ENCODE measurements at regions not wholly inside any gene's neighbourhood (a gene's known extent, or its start where the extent isn't known, plus 50 kb on each side); places are given as distances from the start of the nearest gene placed in this dataset.
"Not testable (repeated sequence)": the region's sequence is repeated elsewhere in the genome, so short reads cannot be mapped to it uniquely, and the experiment has no call there.

DNA sequence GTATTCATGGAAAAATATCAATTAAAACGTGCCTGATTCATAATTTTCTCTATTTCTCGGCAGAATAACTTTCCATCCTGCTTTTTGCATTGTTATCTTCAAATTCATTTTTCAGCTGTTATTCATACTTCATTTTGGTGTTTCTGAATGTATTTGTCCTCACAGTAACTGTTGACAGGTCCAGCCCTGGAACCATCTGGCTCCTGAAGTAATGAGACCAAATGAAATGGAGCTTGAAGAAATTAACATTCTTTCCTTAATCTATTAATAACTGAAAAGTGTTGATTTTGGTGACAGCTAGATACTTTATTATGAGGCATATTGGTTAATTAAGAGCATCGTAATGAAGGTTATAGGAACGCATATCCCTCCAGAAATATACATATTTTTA is 257.0 kb upstream of the MINDY3 start:
- peak in 1 of 2 experiments; percentile 13 for DNase-seq

- DNase-seq = no peak
These were observed 259.1 kb upstream of the MINDY3 start for GRCh38 chr10:16119445-16119844.

- no peak for DNase-seq
These were observed 260.3 kb upstream of the MINDY3 start for GRCh38 chr10:16120563-16120962.

DNA sequence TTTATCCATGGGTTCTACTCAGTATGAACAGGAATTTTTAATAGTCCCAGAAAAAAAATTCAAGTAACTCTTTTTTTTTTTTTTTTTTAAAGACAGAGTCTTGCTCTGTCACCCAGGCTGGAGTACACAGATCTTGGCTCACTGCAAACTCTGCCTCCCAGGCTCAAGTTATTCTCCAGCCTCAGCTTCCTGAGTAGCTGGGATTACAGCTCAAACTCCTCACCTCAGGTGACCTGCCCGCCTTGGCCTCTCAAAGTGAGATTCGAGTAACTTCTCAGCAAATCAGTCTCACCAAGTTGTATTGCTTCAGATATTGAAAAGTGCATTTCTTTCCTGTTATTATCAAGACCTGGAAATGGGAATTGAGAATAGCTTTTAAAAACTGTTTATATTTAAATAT is 281.2 kb upstream of the MINDY3 start:
- no peak for DNase-seq

DNA sequence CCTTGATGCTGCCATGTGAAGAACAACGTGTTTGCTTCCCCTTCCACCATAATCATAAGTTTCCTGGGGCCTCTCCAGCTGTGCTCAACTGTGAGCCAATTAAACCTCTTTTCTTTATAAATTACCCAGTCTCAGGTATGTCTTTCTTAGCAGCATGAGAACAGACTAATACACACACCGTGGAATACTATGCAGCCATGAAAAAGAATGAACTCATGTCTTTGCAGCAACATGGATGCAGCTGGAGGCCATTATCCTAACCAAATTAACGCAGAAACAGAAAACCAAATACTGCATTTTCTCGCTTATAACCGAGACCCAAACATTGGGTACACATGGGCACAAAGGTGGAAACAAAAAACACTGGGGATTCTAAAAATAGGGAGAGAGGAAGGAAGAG is 286.7 kb upstream of the MINDY3 start:
- no peak for DNase-seq

DNA sequence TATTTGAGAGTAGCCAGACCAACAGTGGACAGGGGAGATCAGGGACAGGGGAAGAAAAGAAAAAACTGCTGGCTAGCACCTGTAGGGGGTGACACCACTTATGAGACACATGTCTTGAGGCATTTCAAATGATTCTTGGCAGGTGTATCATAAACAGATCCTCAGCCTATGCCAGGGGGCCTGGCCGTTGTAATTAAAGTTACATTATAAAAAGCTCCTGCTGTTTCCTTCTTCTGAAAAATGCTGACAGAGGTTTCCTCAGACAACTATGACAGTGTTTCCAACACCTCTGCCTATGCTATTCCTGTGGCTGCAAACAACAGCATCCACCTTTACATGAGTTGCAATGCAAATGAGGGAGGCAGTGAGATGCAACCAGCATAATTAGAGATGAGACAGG is 281.0 kb upstream of the PTER start:
- peak in 1 of 2 experiments; percentile 26 for DNase-seq

- DNase-seq = no peak
These were observed 280.1 kb upstream of the PTER start for GRCh38 chr10:16156681-16157080.

- DNase-seq = not testable (repeated sequence)
These were observed 271.7 kb upstream of the PTER start for GRCh38 chr10:16165067-16165466.

DNA sequence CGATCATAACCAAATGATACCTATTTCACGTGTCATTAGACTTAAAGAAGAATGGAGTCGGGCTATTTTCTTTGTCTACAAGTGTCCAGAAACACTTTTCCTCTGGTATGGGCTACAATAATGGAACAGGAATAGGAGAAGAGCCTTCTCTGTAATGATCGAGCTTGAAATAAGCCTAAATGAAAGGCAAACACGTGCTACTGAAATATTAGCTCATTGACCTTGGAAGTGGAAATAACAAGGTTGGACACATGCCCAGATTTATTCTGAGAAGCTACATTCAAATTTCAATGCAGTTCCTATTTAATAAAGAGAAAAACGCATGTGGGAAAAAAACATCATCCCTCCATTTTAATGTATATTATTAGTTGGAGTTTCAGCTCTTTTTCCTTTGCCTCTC is 254.7 kb upstream of the PTER start:
- DNase-seq = peak in 1 of 2 experiments; percentile 42

- no peak for DNase-seq
These were observed 254.1 kb upstream of the PTER start for GRCh38 chr10:16182688-16183087.

GRCh38 chr10:16184096-16184597 is 252.7 kb upstream of the PTER start:
- DNase-seq = no peak

DNA sequence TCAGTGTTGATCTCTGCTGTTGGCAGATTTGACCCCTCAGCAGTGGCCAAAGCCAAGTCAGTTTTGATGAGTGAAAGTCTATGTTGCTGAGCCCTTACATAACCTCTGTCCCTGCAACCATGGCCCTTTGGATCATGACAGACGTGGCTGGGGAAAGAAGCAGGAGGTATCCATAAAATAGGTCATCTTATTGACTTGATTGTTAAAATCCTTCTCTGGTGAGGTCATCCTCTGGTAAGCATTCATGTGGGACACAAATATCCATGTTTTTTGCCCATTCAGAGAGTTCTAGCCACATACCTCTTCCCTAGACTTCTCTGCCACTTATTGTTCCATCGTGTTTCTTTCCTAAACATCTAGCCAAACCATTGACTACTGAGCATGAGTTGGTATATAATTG is 251.9 kb upstream of the PTER start:
- no peak for DNase-seq

- no peak for DNase-seq
These were observed 250.2 kb upstream of the PTER start for GRCh38 chr10:16186564-16186963.

DNA sequence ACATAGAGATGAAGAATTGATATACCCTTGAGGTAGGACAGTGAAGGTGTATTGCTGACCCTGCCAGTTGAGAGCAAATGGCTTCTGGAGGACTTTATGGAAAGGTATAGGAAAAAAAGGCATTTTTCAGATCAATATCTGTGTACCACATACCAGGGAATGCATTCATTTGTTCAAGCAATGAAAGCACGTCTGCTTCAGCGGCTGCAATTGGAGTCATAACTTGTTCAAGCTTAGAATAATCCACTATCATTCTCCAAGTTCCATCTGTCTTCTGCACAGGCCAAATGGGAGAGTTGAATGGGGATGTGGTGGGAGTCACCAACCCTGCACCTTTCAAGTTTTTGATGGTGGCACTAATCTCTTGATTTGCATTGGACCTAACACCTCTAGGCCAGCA is 249.6 kb upstream of the PTER start:
- no peak for DNase-seq

- DNase-seq = no peak
These were observed 244.5 kb upstream of the PTER start for GRCh38 chr10:16192337-16192736.

DNA sequence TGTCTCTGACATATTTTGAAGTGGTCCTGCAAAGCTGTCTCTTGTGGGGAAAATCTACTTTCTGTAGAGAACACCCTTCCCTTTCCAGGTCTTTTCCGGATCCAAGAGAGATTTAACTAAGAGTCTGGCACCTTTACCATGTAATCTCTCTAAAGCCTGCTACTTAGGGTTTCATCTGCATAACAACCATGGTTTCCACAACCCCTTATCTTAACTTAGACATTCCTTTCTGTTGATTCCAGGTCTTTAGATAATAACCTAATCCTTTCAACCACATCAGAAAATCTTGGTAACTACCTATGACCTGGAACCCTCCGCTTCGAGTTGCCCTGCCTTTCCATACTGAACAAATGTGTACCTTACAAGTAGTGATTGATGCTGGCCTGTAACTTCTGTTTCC is 243.6 kb upstream of the PTER start:
- no peak for DNase-seq

DNA sequence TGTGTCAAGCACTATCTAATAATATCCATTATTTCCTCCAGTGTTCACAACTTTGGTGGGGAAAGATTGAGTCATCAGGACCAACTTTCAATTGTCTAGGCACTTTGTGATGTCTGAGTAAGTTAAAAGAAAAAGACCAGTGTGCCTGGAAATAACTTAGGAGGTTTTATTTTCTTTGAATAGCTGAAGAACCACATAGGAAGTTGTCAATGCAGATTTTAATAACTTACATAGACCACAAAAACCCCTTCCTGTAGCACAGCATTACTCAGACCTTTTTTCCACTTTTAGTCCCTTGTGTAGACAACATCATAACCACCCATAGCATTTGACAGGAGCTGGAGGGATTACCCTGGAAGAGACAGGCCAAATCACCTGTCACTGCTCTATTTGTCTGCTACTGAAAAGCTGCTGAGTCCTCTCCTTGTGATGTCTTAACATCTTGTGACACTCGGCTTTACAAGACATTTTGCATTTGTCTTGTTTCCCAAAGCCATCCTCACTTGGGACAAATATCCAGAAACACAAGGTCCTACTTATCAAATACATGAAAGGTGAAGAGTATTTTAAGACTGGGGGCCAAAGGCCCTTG is 241.5 kb upstream of the PTER start:
- no peak for DNase-seq

DNA sequence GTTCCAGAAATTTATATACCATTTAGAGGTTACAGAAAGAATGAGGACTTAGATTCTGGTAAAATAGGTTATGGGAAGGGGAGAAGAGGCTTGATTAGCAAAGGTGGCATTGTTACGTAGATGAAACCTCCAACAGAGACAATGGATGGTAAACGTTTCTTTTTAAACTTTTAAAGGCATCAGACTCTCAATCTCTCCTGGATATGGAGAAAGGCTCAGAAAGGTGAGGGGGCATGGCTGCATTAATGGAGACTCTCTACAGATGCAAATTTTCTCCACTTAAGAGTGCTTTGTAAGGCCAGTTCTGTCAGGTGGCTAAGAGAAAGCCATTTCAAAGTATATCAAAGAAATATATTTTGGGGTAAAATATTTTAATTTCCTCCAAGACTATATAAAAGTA is 240.9 kb upstream of the PTER start:
- DNase-seq = no peak

DNA sequence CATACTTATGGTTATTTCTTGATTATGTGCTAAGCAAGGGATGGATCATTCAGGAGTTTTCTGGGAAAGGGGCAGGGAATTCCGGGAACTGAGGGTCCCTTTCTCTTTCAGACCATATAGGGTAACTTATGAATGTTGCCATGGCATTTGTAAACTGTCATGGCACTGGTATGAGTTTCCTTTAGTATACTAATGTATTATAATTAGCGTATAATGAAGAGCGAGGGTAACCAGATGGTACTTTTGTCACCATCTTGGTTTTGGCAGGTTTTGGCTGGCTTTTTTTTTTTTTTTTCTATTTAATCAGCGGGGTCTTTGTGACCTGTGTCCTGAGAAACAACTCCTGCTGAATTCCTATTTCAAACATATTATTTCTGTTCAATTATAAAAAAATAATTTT is 237.6 kb upstream of the PTER start:
- no peak for DNase-seq

DNA sequence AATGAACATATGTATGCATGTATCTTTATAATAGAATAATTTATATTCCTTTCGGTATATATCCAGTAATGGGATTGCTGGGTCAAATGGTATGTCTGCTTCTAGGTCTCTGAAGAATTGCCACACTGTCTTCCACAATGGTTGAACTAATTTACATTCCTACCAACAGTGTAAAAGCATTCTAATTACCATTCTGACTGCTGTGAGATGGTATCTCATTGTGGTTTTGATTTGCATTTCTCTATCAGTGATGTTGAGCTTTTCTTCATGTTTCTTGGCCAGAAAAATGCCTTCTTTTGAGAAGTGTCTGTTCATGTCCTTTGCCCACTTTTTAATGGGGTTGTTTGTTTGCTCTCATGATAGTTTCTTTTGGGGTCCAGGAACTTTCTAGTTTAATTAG is 213.2 kb upstream of the PTER start:
- DNase-seq = not testable (repeated sequence)

DNA sequence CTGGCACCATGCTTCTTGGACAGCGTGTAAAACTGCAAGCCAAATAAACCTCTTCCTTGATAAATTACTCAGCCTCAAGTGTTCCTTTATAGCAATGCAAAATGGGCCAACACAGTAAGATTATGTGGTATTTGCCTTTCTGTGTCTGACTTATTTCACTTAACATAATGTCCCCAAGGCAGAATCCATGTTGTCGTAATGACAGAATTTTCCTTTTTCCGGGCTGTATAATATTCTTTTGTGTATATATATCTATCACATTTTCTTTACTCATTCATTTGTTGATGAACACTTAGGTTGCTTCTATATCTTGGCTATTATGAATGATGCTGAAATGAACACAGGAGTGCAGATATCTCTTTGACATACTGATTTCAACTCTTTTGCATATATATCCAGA is 209.1 kb upstream of the PTER start:
- DNase-seq = no peak

GRCh38 chr10:16231176-16231575 is 205.6 kb upstream of the PTER start:
- DNase-seq = no peak

- no peak for DNase-seq
These were observed 204.9 kb upstream of the PTER start for GRCh38 chr10:16231734-16232435.

- no peak for DNase-seq
These were observed 204.4 kb upstream of the PTER start for GRCh38 chr10:16232441-16232840.

GRCh38 chr10:16234916-16235315 is 201.9 kb upstream of the PTER start:
- DNase-seq = no peak

All from NCI-H446 (cell line).